NB4 (cell line): ENCODE measurements at regions not wholly inside any gene's neighbourhood (a gene's known extent, or its start where the extent isn't known, plus 50 kb on each side); places are given as distances from the start of the nearest gene placed in this dataset.

Source experiments
- DNase-seq: peaks from one replicate; pipeline ENCODE4 v3.0.0; 2010; ENCODE audit warnings: low read depth
- H3K4me3 ChIP-seq: one replicate; pipeline ENCODE4 v1.5.1; 2011; ENCODE audit warnings: mild to moderate bottlenecking, low read depth, low read length, moderate library complexity
- CTCF ChIP-seq: IDR thresholded peaks from one replicate; pipeline ENCODE4 v1.5.1; 2012; ENCODE audit warnings: low read depth, low read length
- MAX ChIP-seq: IDR thresholded peaks from 2 replicates; pipeline ENCODE4 v1.6.1; 2011; ENCODE audit warnings: low read depth, low read length
- MYC ChIP-seq: IDR thresholded peaks from 2 replicates; pipeline ENCODE4 v1.6.1; 2011; ENCODE audit warnings: low read depth, low read length
- POLR2A ChIP-seq: IDR thresholded peaks from 2 replicates; pipeline ENCODE4 v1.6.1; 2011; ENCODE audit warnings: mild to moderate bottlenecking; ENCODE audit not compliant: insufficient read length; ENCODE audit errors: extremely low read depth

- no peak overlapping the region for H3K4me3 ChIP-seq
- DNase-seq: no peak
- TF ChIP-seq MAX (no peak), CTCF (no peak), MYC (no peak), POLR2A (no peak)
Observed at GRCh38 chr4:111020476-111020875, 397.6 kb upstream of the PITX2 start.

GRCh38 chr4:111020961-111021360 lies 398.1 kb upstream of the PITX2 start:
- TF ChIP-seq MYC (no peak), CTCF (no peak), POLR2A (no peak), MAX (no peak)
- H3K4me3 ChIP-seq: no peak overlapping the region
- DNase-seq: no peak

GRCh38 chr4:111022758-111023157 lies 399.9 kb upstream of the PITX2 start:
- H3K4me3 ChIP-seq: no peak overlapping the region
- no peak for TF ChIP-seq MAX
- no peak for TF ChIP-seq MYC
- no peak for TF ChIP-seq CTCF
- TF ChIP-seq POLR2A: no peak
- no peak for DNase-seq

GRCh38 chr4:111027526-111027925 lies 404.6 kb upstream of the PITX2 start:
- TF ChIP-seq MAX: no peak
- no peak for TF ChIP-seq POLR2A
- TF ChIP-seq MYC: no peak
- no peak for TF ChIP-seq CTCF
- DNase-seq: no peak
- H3K4me3 ChIP-seq: no peak overlapping the region

- H3K4me3 ChIP-seq: no peak overlapping the region
- DNase-seq: no peak
- TF ChIP-seq POLR2A (no peak), MYC (no peak), CTCF (no peak), MAX (no peak)
Observed at GRCh38 chr4:111028795-111029194, 405.9 kb upstream of the PITX2 start.

- DNase-seq: no peak
- TF ChIP-seq POLR2A (no peak), MAX (no peak), CTCF (no peak), MYC (no peak)
- H3K4me3 ChIP-seq: no peak overlapping the region
Observed at GRCh38 chr4:111031001-111031579, 408.2 kb upstream of the PITX2 start.
